ENCODE measurements at regions not wholly inside any gene's neighbourhood (a gene's known extent, or its start where the extent isn't known, plus 50 kb on each side); places are given as distances from the start of the nearest gene placed in this dataset.
A peak's percentile ranks its signal among the peaks of the same experiment; 100 is the strongest.

DNA sequence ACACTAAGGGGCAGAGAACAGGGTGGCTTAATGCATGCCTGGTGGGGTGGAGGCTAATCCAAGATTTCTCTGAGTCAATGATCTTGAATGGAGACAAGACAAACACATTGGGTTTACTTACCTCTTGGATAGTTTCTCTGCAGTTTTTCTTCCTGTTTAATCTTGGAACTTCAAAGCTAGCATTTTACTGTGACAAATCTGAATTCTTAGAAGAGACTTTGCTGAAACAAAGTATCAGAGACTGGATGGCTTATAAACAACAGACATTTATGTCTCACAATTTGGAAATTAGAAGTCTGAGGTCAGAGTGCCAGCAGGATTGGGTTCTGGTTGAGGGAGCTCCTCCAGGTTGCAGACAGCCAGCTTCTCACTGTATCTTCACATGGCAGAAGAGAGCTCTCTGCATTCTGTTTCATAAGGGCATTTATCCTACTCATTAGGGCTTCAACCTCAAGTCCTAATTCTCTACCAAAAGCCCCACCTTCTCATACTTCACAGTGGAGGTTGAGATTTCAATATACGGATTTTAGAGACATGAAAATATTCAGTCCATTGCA is 921.8 kb downstream of the VRK1 start:
- Mint-ChIP-seq H3K9me3 (no peaks in the 10 kb centered on the region), H3K36me3 (ENCODE audit: low read depth) (no peaks in the 10 kb centered on the region), H3K4me1 (peaks cover 32% of the 10 kb centered on the region), H3K27me3 (no peaks in the 10 kb centered on the region), H3K27ac (no peak overlapping the region), H3K4me3 (peak overlapping the region; percentile 2)
- peak; percentile 56 for DNase-seq
- intact Hi-C loops (cut with micrococcal nuclease): no loop called here

DNA sequence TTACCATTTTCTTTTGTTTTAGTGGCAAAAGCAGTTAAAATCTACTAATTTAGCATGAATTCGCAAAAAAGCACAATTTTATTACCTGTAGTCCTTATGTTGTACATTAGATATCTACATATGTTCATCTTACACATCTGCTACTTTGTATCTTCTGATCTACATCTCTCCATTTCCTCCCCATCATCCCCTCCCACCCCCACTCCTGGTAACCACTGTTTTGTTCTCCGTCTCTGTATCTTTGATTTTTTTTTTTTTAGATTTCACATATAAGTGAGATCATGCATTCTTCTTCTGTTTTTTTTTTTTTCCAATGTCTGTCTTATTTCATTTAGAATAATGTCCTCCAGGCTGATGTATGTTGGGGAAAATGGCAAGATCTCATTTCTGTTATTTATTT is 922.7 kb downstream of the VRK1 start:
- Mint-ChIP-seq H3K27me3 (no peaks in the 10 kb centered on the region), H3K4me3 (no peak overlapping the region), H3K27ac (no peak overlapping the region), H3K36me3 (ENCODE audit: low read depth) (no peaks in the 10 kb centered on the region), H3K4me1 (peaks cover 42% of the 10 kb centered on the region), H3K9me3 (no peaks in the 10 kb centered on the region)
- intact Hi-C loops (cut with micrococcal nuclease): no loop called here
- peak; percentile 70 for DNase-seq

DNA sequence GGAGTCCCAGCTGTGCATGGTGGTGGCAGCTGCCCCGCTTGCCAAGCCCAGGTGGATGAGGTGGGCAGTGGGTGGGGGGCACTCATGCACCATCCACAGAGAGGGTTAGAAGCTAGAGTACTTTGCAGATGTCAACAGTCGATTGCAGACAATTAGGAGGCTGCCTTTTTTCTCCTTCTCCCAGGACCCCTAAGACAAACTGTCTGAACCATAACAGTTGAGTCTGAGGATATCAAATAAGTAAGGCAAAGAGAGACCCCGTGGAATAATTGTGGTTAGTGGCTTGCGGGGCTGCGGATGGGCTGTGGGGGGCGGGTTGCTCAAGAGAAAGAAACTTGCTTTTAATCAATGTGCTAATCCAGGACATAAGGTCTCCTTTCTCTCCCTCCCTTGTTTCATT is 926.2 kb downstream of the VRK1 start:
- no peak overlapping the region for H3K4me3 Mint-ChIP-seq
- H3K4me1 Mint-ChIP-seq: peaks cover 56% of the 10 kb centered on the region
- H3K27ac Mint-ChIP-seq: peak overlapping the region; percentile 21
- DNase-seq: no peak
- no peaks in the 10 kb centered on the region for H3K27me3 Mint-ChIP-seq
- no peaks in the 10 kb centered on the region for H3K9me3 Mint-ChIP-seq
- H3K36me3 Mint-ChIP-seq (ENCODE audit: low read depth): no peaks in the 10 kb centered on the region
- intact Hi-C loops (cut with micrococcal nuclease): no loop called here

DNA sequence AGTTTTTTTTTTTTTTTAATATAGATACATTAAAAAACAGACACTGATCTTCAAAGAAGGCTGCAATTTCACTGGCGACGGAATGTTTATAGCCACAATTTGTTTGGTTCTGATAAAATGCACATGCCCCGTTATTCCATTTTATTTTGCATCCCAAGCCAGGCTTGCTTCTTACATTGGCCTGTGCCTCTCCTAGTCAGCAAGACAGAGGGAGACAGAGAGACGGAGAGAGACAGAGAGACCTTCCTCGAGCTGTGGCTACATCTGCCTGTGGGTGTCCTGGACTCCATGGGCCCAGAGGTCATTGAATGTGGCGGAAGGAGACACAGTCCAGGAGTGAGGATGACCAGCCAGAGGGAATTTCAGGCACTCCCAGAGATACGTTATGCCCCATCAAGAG is 926.6 kb downstream of the VRK1 start:
- H3K4me1 Mint-ChIP-seq: peaks cover 51% of the 10 kb centered on the region
- peak overlapping the region; percentile 93 for H3K27ac Mint-ChIP-seq
- no peak for DNase-seq
- H3K27me3 Mint-ChIP-seq: no peaks in the 10 kb centered on the region
- intact Hi-C loops (cut with micrococcal nuclease): loop anchor here (1.0 kb wide), 1 partner anchor 18 kb away; no protein-coding TSS in a partner anchor
- no peaks in the 10 kb centered on the region for H3K36me3 Mint-ChIP-seq (ENCODE audit: low read depth)
- H3K4me3 Mint-ChIP-seq: peak overlapping the region; percentile 80
- no peaks in the 10 kb centered on the region for H3K9me3 Mint-ChIP-seq

DNA sequence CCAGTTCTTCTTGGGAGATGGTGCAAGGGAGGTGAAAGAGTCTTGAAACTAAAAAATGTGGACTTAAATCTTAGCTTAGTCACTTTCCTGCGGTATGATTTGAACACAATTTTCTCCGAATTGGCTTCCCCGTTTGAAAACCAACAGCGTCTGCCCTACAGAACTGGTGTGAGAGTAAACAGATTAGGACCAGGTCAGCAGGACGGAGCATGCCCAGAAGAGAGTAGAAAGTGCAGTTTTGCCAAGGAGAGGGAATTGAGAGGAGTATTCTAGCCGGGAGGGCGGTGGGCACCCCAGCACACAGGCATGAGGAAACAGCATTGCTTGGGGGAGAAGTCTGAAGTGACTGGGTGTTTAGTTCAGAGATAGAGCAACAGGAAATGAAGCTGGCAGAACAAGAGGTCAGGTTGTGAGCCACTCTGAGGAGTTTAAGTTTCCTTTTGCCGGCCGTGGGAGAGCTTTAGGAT is 927.1 kb downstream of the VRK1 start:
- DNase-seq: peak; percentile 81
- Mint-ChIP-seq H3K27me3 (no peaks in the 10 kb centered on the region), H3K4me3 (peak overlapping the region; percentile 80), H3K4me1 (peaks cover 48% of the 10 kb centered on the region), H3K27ac (peak overlapping the region; percentile 93), H3K9me3 (no peaks in the 10 kb centered on the region), H3K36me3 (ENCODE audit: low read depth) (no peaks in the 10 kb centered on the region)
- intact Hi-C loops (cut with micrococcal nuclease): loop anchor here (1.0 kb wide), 1 partner anchor 18 kb away; no protein-coding TSS in a partner anchor

DNA sequence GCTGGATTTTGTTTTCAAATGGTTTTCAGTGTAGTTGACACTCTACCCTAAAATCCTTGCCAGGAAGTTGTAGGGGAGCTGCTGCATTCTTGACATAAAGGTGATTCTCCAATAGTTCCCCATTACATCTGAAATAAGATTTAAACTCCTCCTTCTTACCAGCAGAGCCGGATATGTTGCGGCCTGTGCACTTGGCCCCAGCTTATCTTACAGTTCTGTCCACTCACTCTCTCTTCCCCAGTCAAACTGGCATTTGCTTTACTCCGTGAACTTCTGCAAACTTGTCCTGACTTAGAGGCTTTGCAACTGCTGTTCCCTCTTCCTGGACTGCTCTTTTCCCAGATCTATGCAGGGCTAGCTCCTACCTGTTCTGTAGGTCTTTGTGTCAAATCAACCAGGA is 929.5 kb downstream of the VRK1 start:
- Mint-ChIP-seq H3K27me3 (no peaks in the 10 kb centered on the region), H3K27ac (no peak overlapping the region), H3K4me1 (peaks cover 39% of the 10 kb centered on the region), H3K36me3 (ENCODE audit: low read depth) (no peaks in the 10 kb centered on the region), H3K9me3 (no peaks in the 10 kb centered on the region), H3K4me3 (no peak overlapping the region)
- DNase-seq: no peak
- intact Hi-C loops (cut with micrococcal nuclease): no loop called here

DNA sequence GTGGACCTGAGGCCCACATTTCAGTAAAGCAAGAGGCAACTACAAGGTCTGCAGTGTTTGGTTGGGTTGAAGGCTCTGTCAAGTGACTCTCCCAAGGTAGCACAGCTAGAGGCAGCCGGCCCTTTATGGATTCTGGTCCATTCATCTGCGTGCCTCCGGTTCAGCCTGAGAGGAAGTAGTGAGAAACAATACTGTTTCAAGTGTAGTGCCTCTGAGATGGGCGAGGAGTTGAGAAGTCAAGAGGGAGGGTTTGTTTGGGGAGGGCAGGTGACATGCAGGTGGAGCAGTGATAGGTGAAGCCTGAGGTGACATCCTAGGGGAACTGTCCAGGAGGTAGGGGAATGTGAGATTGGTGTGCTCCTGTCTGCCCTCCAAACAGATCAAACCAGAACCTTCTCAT is 933.5 kb downstream of the VRK1 start:
- Mint-ChIP-seq H3K4me3 (no peak overlapping the region), H3K4me1 (peaks cover 16% of the 10 kb centered on the region), H3K9me3 (no peaks in the 10 kb centered on the region), H3K27me3 (no peaks in the 10 kb centered on the region), H3K36me3 (ENCODE audit: low read depth) (no peaks in the 10 kb centered on the region), H3K27ac (no peak overlapping the region)
- DNase-seq: no peak
- intact Hi-C loops (cut with micrococcal nuclease): no loop called here

DNA sequence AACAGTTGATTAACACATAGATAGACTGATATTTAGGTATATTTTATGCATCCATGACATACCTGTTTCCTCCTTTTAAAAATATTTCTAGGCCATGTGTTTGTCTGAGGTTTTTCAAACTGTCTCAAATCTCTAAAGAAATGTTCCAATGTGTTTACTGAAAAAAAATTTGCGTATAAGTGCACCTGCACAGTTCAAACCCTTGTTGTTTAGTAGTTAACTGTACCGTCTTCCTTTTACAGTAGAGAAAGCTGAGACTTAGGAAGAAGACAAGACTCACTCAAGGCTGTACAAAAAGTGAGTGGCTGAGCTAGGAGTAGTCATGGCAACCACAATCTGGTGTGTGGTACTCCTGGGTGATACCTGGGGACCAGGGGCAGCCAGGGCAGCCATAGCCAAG is 934.6 kb downstream of the VRK1 start:
- intact Hi-C loops (cut with micrococcal nuclease): no loop called here
- H3K9me3 Mint-ChIP-seq: no peaks in the 10 kb centered on the region
- H3K36me3 Mint-ChIP-seq (ENCODE audit: low read depth): no peaks in the 10 kb centered on the region
- no peak overlapping the region for H3K4me3 Mint-ChIP-seq
- H3K4me1 Mint-ChIP-seq: peaks cover 7% of the 10 kb centered on the region
- no peaks in the 10 kb centered on the region for H3K27me3 Mint-ChIP-seq
- no peak overlapping the region for H3K27ac Mint-ChIP-seq
- no peak for DNase-seq

DNA sequence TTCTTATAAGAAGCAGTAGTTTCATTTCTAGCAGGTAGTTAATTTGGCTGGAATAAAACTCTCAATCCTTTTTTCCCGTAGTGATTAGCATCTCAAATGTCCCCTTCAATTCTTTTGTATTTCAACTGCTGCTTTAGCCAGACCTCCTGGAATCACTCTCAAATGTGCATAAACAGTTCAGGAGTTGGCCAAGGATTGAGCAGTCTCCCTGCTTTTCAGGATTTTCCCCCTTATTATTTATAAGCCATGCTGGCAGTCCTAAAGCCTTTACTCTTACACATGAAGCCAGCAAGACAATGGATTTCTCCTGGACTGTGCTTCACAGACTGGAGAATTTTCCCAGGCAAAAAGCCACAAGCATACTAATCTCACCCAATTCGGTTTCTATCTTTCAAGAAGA is 950.1 kb downstream of the VRK1 start:
- H3K4me3 Mint-ChIP-seq: no peak overlapping the region
- no peak overlapping the region for H3K27ac Mint-ChIP-seq
- peaks cover 19% of the 10 kb centered on the region for H3K9me3 Mint-ChIP-seq
- H3K27me3 Mint-ChIP-seq: no peaks in the 10 kb centered on the region
- DNase-seq: no peak
- H3K4me1 Mint-ChIP-seq: no peaks in the 10 kb centered on the region
- intact Hi-C loops (cut with micrococcal nuclease): no loop called here
- H3K36me3 Mint-ChIP-seq (ENCODE audit: low read depth): no peaks in the 10 kb centered on the region

DNA sequence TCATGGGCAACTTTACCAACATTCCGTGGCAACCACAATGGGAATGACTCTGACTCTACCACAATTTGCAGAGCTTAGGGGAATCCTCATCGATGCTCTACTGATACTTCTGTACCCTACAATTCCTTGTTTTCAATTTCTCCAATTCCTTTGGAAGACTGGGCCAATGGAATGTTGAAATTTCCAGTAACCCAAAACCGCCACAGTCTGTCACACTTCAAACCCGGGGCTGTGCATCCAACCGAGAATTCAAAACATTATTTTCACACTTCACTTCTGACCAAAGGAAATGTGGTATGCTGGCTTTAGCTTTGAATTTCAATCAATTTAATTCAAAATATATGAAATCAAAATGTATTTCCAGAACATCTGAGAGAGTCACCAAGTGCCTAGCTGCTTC is 951.4 kb downstream of the VRK1 start:
- Mint-ChIP-seq H3K4me3 (no peak overlapping the region), H3K9me3 (peaks cover 19% of the 10 kb centered on the region), H3K27me3 (no peaks in the 10 kb centered on the region), H3K36me3 (ENCODE audit: low read depth) (no peaks in the 10 kb centered on the region), H3K27ac (no peak overlapping the region), H3K4me1 (no peaks in the 10 kb centered on the region)
- intact Hi-C loops (cut with micrococcal nuclease): no loop called here
- no peak for DNase-seq

DNA sequence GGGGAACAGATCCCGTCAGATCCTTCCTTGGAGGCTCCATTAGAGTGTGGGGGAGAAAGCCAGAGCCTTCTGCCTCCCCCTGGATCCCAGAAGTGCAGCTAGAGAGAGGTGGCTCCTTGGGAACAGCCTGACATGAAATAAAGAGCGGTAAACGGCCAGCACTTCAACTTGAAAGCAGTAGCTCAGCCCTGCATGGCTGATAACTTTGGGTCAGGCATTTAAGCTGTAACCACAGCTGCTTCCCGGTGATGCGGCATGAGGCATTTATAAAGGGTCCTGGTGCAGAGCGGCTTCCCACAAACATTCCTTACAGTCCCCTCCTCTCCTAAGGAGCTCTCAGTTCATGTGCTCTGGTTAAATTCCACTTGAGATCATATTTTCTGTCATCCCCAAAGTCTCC is 960.3 kb downstream of the VRK1 start:
- no peak overlapping the region for H3K4me3 Mint-ChIP-seq
- H3K36me3 Mint-ChIP-seq (ENCODE audit: low read depth): no peaks in the 10 kb centered on the region
- DNase-seq: peak; percentile 36
- H3K9me3 Mint-ChIP-seq: no peaks in the 10 kb centered on the region
- H3K27ac Mint-ChIP-seq: no peak overlapping the region
- intact Hi-C loops (cut with micrococcal nuclease): no loop called here
- H3K27me3 Mint-ChIP-seq: peaks cover 3% of the 10 kb centered on the region
- H3K4me1 Mint-ChIP-seq: peaks cover 3% of the 10 kb centered on the region

DNA sequence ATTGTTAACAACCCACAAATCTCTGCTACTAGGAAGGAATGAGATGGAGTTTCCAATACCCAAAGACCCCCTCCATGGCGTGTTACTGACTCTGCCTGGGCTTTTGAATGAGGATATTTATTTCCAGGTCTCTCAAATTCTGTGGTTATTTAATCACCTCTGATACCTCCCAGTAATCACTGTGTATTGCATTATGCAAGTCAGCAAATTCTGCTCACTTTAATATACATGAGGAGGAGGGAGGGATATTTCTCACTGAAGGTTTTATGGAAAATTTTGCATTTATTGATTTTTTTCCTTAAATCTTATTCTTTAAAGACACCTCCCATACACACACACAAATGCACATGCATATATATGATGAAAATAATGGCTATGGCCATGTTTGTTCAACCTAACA is 962.9 kb downstream of the VRK1 start:
- Mint-ChIP-seq H3K4me3 (no peak overlapping the region), H3K27me3 (peaks cover 3% of the 10 kb centered on the region), H3K27ac (no peak overlapping the region), H3K9me3 (no peaks in the 10 kb centered on the region), H3K36me3 (ENCODE audit: low read depth) (no peaks in the 10 kb centered on the region), H3K4me1 (peaks cover 8% of the 10 kb centered on the region)
- no peak for DNase-seq
- intact Hi-C loops (cut with micrococcal nuclease): no loop called here

DNA sequence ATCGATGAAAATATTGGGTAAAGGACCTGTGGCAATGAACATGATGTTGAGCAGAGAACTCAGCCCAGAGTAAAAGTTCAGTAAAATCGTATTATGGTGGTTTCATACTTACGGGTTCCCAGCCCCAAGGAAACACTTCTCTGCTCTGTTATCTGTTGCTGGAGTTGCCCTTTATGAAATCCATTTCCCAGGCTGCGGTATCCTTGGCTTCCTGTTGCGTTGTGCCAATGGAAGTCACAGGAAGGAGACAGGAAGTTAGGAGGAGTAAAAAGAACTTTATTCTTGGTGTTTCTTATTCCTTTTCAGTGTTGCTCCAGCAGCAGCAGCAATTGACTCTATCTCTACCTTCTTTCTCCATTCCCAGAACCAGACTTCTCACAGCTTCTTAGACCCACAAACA is 965.2 kb downstream of the VRK1 start:
- Mint-ChIP-seq H3K4me1 (peaks cover 8% of the 10 kb centered on the region), H3K9me3 (no peaks in the 10 kb centered on the region), H3K36me3 (ENCODE audit: low read depth) (no peaks in the 10 kb centered on the region), H3K27ac (no peak overlapping the region), H3K27me3 (no peaks in the 10 kb centered on the region), H3K4me3 (no peak overlapping the region)
- DNase-seq: no peak
- intact Hi-C loops (cut with micrococcal nuclease): no loop called here

DNA sequence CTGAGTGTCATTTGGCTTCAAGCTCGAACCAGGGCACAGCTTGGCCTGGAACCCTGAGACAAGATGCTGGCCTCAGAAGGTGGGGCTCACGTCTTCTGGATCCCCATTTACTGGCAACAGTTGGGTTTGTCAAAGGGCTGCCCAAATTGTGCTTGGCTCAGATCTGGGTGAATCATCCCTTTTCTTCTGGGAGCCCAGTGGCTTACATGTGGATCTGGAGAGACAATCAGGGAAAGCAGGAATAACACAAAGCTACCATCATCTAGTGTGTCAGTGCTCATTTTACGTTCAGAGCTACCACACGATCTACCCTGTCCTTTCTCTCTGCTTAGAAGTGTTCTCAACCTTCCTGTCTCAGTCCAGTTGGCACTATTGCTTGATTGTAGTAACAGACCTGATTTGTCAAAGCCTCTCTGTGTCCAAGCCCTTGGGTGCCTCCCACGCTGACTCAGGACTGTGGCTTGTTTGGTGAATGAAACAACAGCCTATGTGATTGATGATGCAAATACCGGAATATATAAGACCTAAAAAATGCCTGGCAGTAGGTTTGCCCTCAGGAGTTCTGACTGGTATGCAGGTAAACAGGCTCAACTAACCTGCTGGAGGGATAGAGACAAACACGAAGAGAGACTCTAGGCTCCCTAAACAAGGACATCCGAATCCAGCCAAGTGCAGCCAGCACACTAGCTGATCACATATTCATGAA is 974.3 kb downstream of the VRK1 start:
- Mint-ChIP-seq H3K4me3 (no peak overlapping the region), H3K27ac (no peak overlapping the region), H3K36me3 (ENCODE audit: low read depth) (no peaks in the 10 kb centered on the region), H3K27me3 (no peaks in the 10 kb centered on the region), H3K9me3 (peaks cover 3% of the 10 kb centered on the region), H3K4me1 (no peaks in the 10 kb centered on the region)
- DNase-seq: no peak
- intact Hi-C loops (cut with micrococcal nuclease): no loop called here

DNA sequence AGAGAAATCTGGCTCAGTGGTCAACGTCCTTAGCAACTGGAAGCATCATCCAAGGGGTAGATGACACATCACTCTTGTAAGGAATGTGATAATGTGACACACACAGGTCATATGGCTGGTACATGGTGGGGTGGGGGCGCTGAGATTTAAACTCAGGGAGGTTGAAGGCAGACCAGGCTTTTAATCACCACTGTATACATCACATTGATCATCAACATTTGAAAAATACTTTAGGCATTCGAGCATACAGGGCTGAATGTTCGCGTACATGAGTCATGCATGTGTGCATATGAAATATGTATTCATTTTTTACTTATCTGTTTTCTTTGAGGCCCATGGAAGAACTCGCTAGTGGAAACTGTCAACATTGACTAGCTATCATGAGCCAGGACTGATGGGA is 976.4 kb downstream of the VRK1 start:
- peaks cover 7% of the 10 kb centered on the region for H3K4me1 Mint-ChIP-seq
- H3K9me3 Mint-ChIP-seq: peaks cover 3% of the 10 kb centered on the region
- H3K27me3 Mint-ChIP-seq: no peaks in the 10 kb centered on the region
- intact Hi-C loops (cut with micrococcal nuclease): no loop called here
- no peak overlapping the region for H3K27ac Mint-ChIP-seq
- no peaks in the 10 kb centered on the region for H3K36me3 Mint-ChIP-seq (ENCODE audit: low read depth)
- no peak for DNase-seq
- no peak overlapping the region for H3K4me3 Mint-ChIP-seq

Data from activated CD4-positive, alpha-beta T cell treated with anti-CD3 and anti-CD28 coated beads, Interleukin-2, amount 10 ng/mL, durations not matched to agents 24 days and 14 days (primary cell).